ENCODE measurements at regions not wholly inside any gene's neighbourhood (a gene's known extent, or its start where the extent isn't known, plus 50 kb on each side); places are given as distances from the start of the nearest gene placed in this dataset.
"Not testable (repeated sequence)": the region's sequence is repeated elsewhere in the genome, so short reads cannot be mapped to it uniquely, and the experiment has no call there.

- intact Hi-C loops (cut with DNase I): no loop called here
- no peak for DNase-seq
Measured at GRCh38 chr16:80116711-80117110, 424.1 kb upstream of the DYNLRB2 start.

GRCh38 chr16:80114699-80115098, 426.1 kb upstream of the DYNLRB2 start:
- no peak for DNase-seq
- intact Hi-C loops (cut with DNase I): no loop called here

GRCh38 chr16:80113873-80114574, 426.8 kb upstream of the DYNLRB2 start:
- no peak for DNase-seq
- intact Hi-C loops (cut with DNase I): no loop called here

GRCh38 chr16:80109581-80109980, 431.2 kb upstream of the DYNLRB2 start:
- no peak for DNase-seq
- intact Hi-C loops (cut with DNase I): no loop called here

- intact Hi-C loops (cut with DNase I): no loop called here
- DNase-seq: no peak
Measured at GRCh38 chr16:80107900-80108299, 432.9 kb upstream of the DYNLRB2 start.

GRCh38 chr16:80105751-80106150, 435.0 kb upstream of the DYNLRB2 start:
- no peak for DNase-seq
- intact Hi-C loops (cut with DNase I): no loop called here

GRCh38 chr16:80105160-80105559, 435.6 kb upstream of the DYNLRB2 start:
- no peak for DNase-seq
- intact Hi-C loops (cut with DNase I): no loop called here

- peak in 1 of 42 donors; percentile 6 for DNase-seq
- intact Hi-C loops (cut with DNase I): no loop called here
Measured at GRCh38 chr16:80104401-80104800, 436.4 kb upstream of the DYNLRB2 start.

GRCh38 chr16:80103463-80103862, 437.3 kb upstream of the DYNLRB2 start:
- intact Hi-C loops (cut with DNase I): no loop called here
- no peak for DNase-seq

- intact Hi-C loops (cut with DNase I): no loop called here
- no peak for DNase-seq
Measured at GRCh38 chr16:80100846-80101451, 439.8 kb upstream of the DYNLRB2 start.

- no peak for DNase-seq
- intact Hi-C loops (cut with DNase I): no loop called here
Measured at GRCh38 chr16:80100186-80100585, 440.6 kb upstream of the DYNLRB2 start.

GRCh38 chr16:80097098-80097497, 443.7 kb upstream of the DYNLRB2 start:
- intact Hi-C loops (cut with DNase I): no loop called here
- no peak for DNase-seq

GRCh38 chr16:80092681-80093080, 448.1 kb upstream of the DYNLRB2 start:
- no peak for DNase-seq
- intact Hi-C loops (cut with DNase I): no loop called here

- intact Hi-C loops (cut with DNase I); DNase-seq: not testable (repeated sequence)
Measured at GRCh38 chr16:80091453-80091852, 449.3 kb upstream of the DYNLRB2 start.

- no peak for DNase-seq
- intact Hi-C loops (cut with DNase I): no loop called here
Measured at GRCh38 chr16:80085606-80086005, 455.2 kb upstream of the DYNLRB2 start.

GRCh38 chr16:80084614-80085013, 456.2 kb upstream of the DYNLRB2 start:
- intact Hi-C loops (cut with DNase I): no loop called here
- DNase-seq: peak in 38 of 42 donors; percentile 15 to 77 (median 44)

GRCh38 chr16:80084163-80084562, 456.6 kb upstream of the DYNLRB2 start:
- intact Hi-C loops (cut with DNase I): no loop called here
- DNase-seq: no peak

GRCh38 chr16:80082906-80083305, 457.9 kb upstream of the DYNLRB2 start:
- DNase-seq: no peak

GRCh38 chr16:80081846-80082245, 458.9 kb upstream of the DYNLRB2 start:
- intact Hi-C loops (cut with DNase I): no loop called here

More at GRCh38 chr16:80082906-80083305, 457.9 kb upstream of the DYNLRB2 start:
- intact Hi-C loops (cut with DNase I): no loop called here

GRCh38 chr16:80080287-80080851, 460.4 kb upstream of the DYNLRB2 start:
- intact Hi-C loops (cut with DNase I): no loop called here
- no peak for DNase-seq

More at GRCh38 chr16:80081846-80082245, 458.9 kb upstream of the DYNLRB2 start:
- DNase-seq: no peak

- DNase-seq: no peak
- intact Hi-C loops (cut with DNase I): no loop called here
Measured at GRCh38 chr16:80079072-80079471, 461.7 kb upstream of the DYNLRB2 start.

Measured in head of caudate nucleus (tissue), 42 donors.